ENCODE measurements at regions not wholly inside any gene's neighbourhood (a gene's known extent, or its start where the extent isn't known, plus 50 kb on each side); places are given as distances from the start of the nearest gene placed in this dataset.

- Histone ChIP-seq H3K9me3 (no peaks in the 10 kb centered on the region), H3K36me3 (replicated peaks in 1 of 2; ENCODE audit: insufficient read depth in 1 of 2, low read depth in 2 of 2) (no peaks in the 10 kb centered on the region), H3K4me1 (no peaks in the 10 kb centered on the region), H3K27me3 (no peaks in the 10 kb centered on the region), H3K4me3 (no peak overlapping the region), H3K27ac (no peak overlapping the region)
- no peak for DNase-seq
- WGBS, 2 donors, result 59 to 63% methylated on average over 2 of the region's 2 CpGs
- no peak for ATAC-seq
- no peak for TF ChIP-seq CTCF (IDR thresholded peaks at IDR 0.05)
- intact Hi-C loops (cut with DNase I), result no loop called here
These were observed 1922.1 kb upstream of the WWC1 start for GRCh38 chr5:166369346-166369745.

GRCh38 chr5:166369807-166370206, 1921.6 kb upstream of the WWC1 start:
- TF ChIP-seq POLR2A (IDR thresholded peaks at IDR 0.05) (no peak), CTCF (IDR thresholded peaks at IDR 0.05) (no peak)

GRCh38 chr5:166370928-166371690, 1920.3 kb upstream of the WWC1 start:
- Histone ChIP-seq H3K9me3 (no peaks in the 10 kb centered on the region), H3K27ac (no peak overlapping the region), H3K4me3 (no peak overlapping the region), H3K4me1 (no peaks in the 10 kb centered on the region), H3K27me3 (no peaks in the 10 kb centered on the region), H3K36me3 (replicated peaks in 1 of 2; ENCODE audit: insufficient read depth in 1 of 2, low read depth in 2 of 2) (no peaks in the 10 kb centered on the region)
- no peak for ATAC-seq
- DNase-seq, result no peak
- intact Hi-C loops (cut with DNase I), result no loop called here
- 71% methylated on average over 6 of the region's 6 CpGs for WGBS, 2 donors
- TF ChIP-seq POLR2A (IDR thresholded peaks at IDR 0.05) (no peak), CTCF (IDR thresholded peaks at IDR 0.05) (no peak)

More at GRCh38 chr5:166369807-166370206, 1921.6 kb upstream of the WWC1 start:
- no peak for ATAC-seq
- Histone ChIP-seq H3K36me3 (replicated peaks in 1 of 2; ENCODE audit: insufficient read depth in 1 of 2, low read depth in 2 of 2) (no peaks in the 10 kb centered on the region), H3K9me3 (no peaks in the 10 kb centered on the region), H3K27ac (no peak overlapping the region), H3K4me3 (no peak overlapping the region), H3K4me1 (no peaks in the 10 kb centered on the region), H3K27me3 (no peaks in the 10 kb centered on the region)
- no peak for DNase-seq
- WGBS, 2 donors, result 19 to 23% methylated on average over 2 of the region's 2 CpGs
- intact Hi-C loops (cut with DNase I), result no loop called here

- Histone ChIP-seq H3K4me1 (no peaks in the 10 kb centered on the region), H3K27ac (no peak overlapping the region), H3K9me3 (no peaks in the 10 kb centered on the region), H3K27me3 (no peaks in the 10 kb centered on the region), H3K36me3 (replicated peaks in 1 of 2; ENCODE audit: insufficient read depth in 1 of 2, low read depth in 2 of 2) (no peaks in the 10 kb centered on the region), H3K4me3 (no peak overlapping the region)
- ATAC-seq (no peak), DNase-seq (no peak)
- intact Hi-C loops (cut with DNase I), result no loop called here
- 58 to 65% methylated on average over 2 of the region's 2 CpGs for whole genome bisulfite sequencing, 2 donors
- no peak for TF ChIP-seq POLR2A (IDR thresholded peaks at IDR 0.05)
These were observed 1917.6 kb upstream of the WWC1 start for GRCh38 chr5:166373817-166374216.

- Histone ChIP-seq H3K4me3 (no peak overlapping the region), H3K4me1 (no peaks in the 10 kb centered on the region), H3K27ac (no peak overlapping the region), H3K36me3 (replicated peaks in 1 of 2; ENCODE audit: insufficient read depth in 1 of 2, low read depth in 2 of 2) (no peaks in the 10 kb centered on the region), H3K9me3 (peaks cover 0 to 7% (median 0%) of the 10 kb centered on the region in 3 donors), H3K27me3 (no peaks in the 10 kb centered on the region)
- ATAC-seq (no peak), DNase-seq (no peak)
- intact Hi-C loops (cut with DNase I), result no loop called here
- 76 to 81% methylated on average over 6 of the region's 6 CpGs for WGBS, 2 donors
- TF ChIP-seq CTCF (IDR thresholded peaks at IDR 0.05) (no peak), POLR2A (IDR thresholded peaks at IDR 0.05) (no peak)
These were observed 1913.7 kb upstream of the WWC1 start for GRCh38 chr5:166377756-166378155.
